Smooth muscle cell (in vitro differentiated cells): ENCODE measurements at regions not wholly inside any gene's neighbourhood (a gene's known extent, or its start where the extent isn't known, plus 50 kb on each side); places are given as distances from the start of the nearest gene placed in this dataset.

Source experiments
- DNase-seq: peaks from one replicate; lab custom pipeline; 2025; ENCODE audit not compliant: unreplicated experiment; lab: John Stamatoyannopoulos, UW
- H2AFZ ChIP-seq: fragments of 200-600 bp; sonication (generic); 2 replicates; pipeline ENCODE4 v1.6.0; 2016; ENCODE audit warnings: antibody characterized with exemption, low read depth, mild to moderate bottlenecking
- H3F3A ChIP-seq: fragments of 200-600 bp; sonication (generic); 2 replicates; pipeline ENCODE4 v1.6.0; 2017; ENCODE audit warnings: antibody characterized with exemption, low read depth
- H3K27ac ChIP-seq: fragments of 200-600 bp; sonication (generic); 2 replicates; pipeline ENCODE4 v1.5.1; 2016; ENCODE audit warnings: low read depth, mild to moderate bottlenecking
- H3K27me3 ChIP-seq: fragments of 200-600 bp; sonication (generic); 2 replicates; pipeline ENCODE4 v1.6.1; 2016; ENCODE audit warnings: low read depth, mild to moderate bottlenecking
- H3K36me3 ChIP-seq: fragments of 200-600 bp; sonication (generic); 2 replicates; pipeline ENCODE4 v1.5.1; 2016; ENCODE audit warnings: low read depth
- H3K4me1 ChIP-seq: fragments of 200-600 bp; sonication (generic); 2 replicates; pipeline ENCODE4 v1.5.1; 2016; ENCODE audit warnings: low read depth
- H3K4me2 ChIP-seq: fragments of 200-600 bp; sonication (generic); 2 replicates; pipeline ENCODE4 v1.6.0; 2016; ENCODE audit warnings: mild to moderate bottlenecking
- H3K4me3 ChIP-seq: fragments of 200-600 bp; sonication (generic); 2 replicates; pipeline ENCODE4 v1.5.1; 2016; ENCODE audit warnings: mild to moderate bottlenecking
- H3K79me2 ChIP-seq: fragments of 200-600 bp; sonication (generic); 2 replicates; pipeline ENCODE4 v1.6.0; 2016; ENCODE audit warnings: low read depth, mild to moderate bottlenecking
- H3K9ac ChIP-seq: fragments of 200-600 bp; sonication (generic); 2 replicates; pipeline ENCODE4 v1.6.0; 2016; ENCODE audit warnings: low read depth
- H3K9me3 ChIP-seq: fragments of 200-600 bp; sonication (generic); replicated peaks from 2 replicates; pipeline ENCODE4 v1.5.1; 2016; ENCODE audit warnings: low read depth
- H4K20me1 ChIP-seq: fragments of 200-600 bp; sonication (generic); 2 replicates; pipeline ENCODE4 v1.6.0; 2016; ENCODE audit warnings: low read depth
- CTCF ChIP-seq: fragments of 200-600 bp; sonication (generic); IDR thresholded peaks from 2 replicates; pipeline ENCODE4 v1.5.1; 2017; ENCODE audit warnings: borderline replicate concordance, mild to moderate bottlenecking, antibody characterized with exemption; ENCODE audit not compliant: insufficient read depth, poor library complexity, severe bottlenecking
- WGBS: methylation state at CpG from one replicate; pipeline ENCODE4 v1.1.7; 2016; ENCODE audit warnings: low lambda C conversion rate; 5-methylcytosine and 5-hydroxymethylcytosine counted together

- no peaks in the 10 kb centered on the region for H3K79me2 ChIP-seq
- peak overlapping the region; percentile 76 for H2AFZ ChIP-seq
- no peaks in the 10 kb centered on the region for H3K27me3 ChIP-seq
- H3K9ac ChIP-seq = peak overlapping the region; percentile 89
- TF ChIP-seq CTCF = no peak
- H3K4me2 ChIP-seq = peak overlapping the region; percentile 92
- peak overlapping the region; percentile 97 for H3K27ac ChIP-seq
- DNase-seq = no peak
- WGBS = 10% methylated on average over 18 of the region's 18 CpGs
- H3K9me3 ChIP-seq = no peaks in the 10 kb centered on the region
- peak overlapping the region; percentile 71 for H3K4me3 ChIP-seq
- H4K20me1 ChIP-seq = no peaks in the 10 kb centered on the region
- H3F3A ChIP-seq = peaks cover 6% of the 10 kb centered on the region
- no peaks in the 10 kb centered on the region for H3K36me3 ChIP-seq
- H3K4me1 ChIP-seq = peaks cover 20% of the 10 kb centered on the region
Measured at GRCh38 chr6:26205625-26206574, 118.7 kb downstream of the HFE start.

- no peak overlapping the region for H2AFZ ChIP-seq
- no peaks in the 10 kb centered on the region for H3K27me3 ChIP-seq
- peak overlapping the region; percentile 92 for H3K4me2 ChIP-seq
- no peak for DNase-seq
- no peaks in the 10 kb centered on the region for H3K79me2 ChIP-seq
- no peaks in the 10 kb centered on the region for H4K20me1 ChIP-seq
- H3K9ac ChIP-seq = no peak overlapping the region
- H3K4me1 ChIP-seq = peaks cover 20% of the 10 kb centered on the region
- peak overlapping the region; percentile 71 for H3K4me3 ChIP-seq
- H3F3A ChIP-seq = peaks cover 6% of the 10 kb centered on the region
- peak overlapping the region; percentile 97 for H3K27ac ChIP-seq
- no peaks in the 10 kb centered on the region for H3K36me3 ChIP-seq
- 79% methylated on average over 8 of the region's 8 CpGs for WGBS
- no peak for TF ChIP-seq CTCF
- H3K9me3 ChIP-seq = no peaks in the 10 kb centered on the region
Measured at GRCh38 chr6:26206868-26207801, 119.9 kb downstream of the HFE start.

- Histone ChIP-seq H3K4me3 (no peak overlapping the region), H3K27ac (no peak overlapping the region), H2AFZ (no peak overlapping the region), H3K9me3 (no peaks in the 10 kb centered on the region), H3K4me2 (no peak overlapping the region), H3K79me2 (no peaks in the 10 kb centered on the region), H3K36me3 (no peaks in the 10 kb centered on the region), H3K9ac (no peak overlapping the region), H3K4me1 (peaks cover 3% of the 10 kb centered on the region), H4K20me1 (no peaks in the 10 kb centered on the region), H3F3A (no peaks in the 10 kb centered on the region), H3K27me3 (no peaks in the 10 kb centered on the region)
- no peak for TF ChIP-seq CTCF
- 100% methylated on average over 1 of the region's 1 CpG for WGBS
- no peak for DNase-seq
Measured at GRCh38 chr6:26211963-26212362, 124.7 kb downstream of the HFE start.
